Tibial artery (tissue), 4 donors: ENCODE measurements at regions not wholly inside any gene's neighbourhood (a gene's known extent, or its start where the extent isn't known, plus 50 kb on each side); places are given as distances from the start of the nearest gene placed in this dataset.

Experiments
- DNase-seq, 2 donors: peaks; one replicate each; pipeline ENCODE4 v3.0.0-alpha.2; 2019
- H3K27ac ChIP-seq, 2 donors: fragments of 200-600 bp; sonication (generic) in 1 of 2; 1 replicate in 1 of 2; 2 replicates in 1 of 2; pipeline ENCODE4 v1.5.1; 2018 to 2019; ENCODE audit warnings: mild to moderate bottlenecking in 1 of 2
- H3K27me3 ChIP-seq, 2 donors: fragments of 200-600 bp; sonication (generic) in 1 of 2; one replicate each; pipeline versions ENCODE4 v1.5.1 to v1.6.0; 2016 to 2019
- H3K36me3 ChIP-seq, 3 donors: fragments of 200-600 bp; sonication (generic) in 2 of 3; one replicate each; pipeline ENCODE4 v1.5.1; 2016 to 2019; ENCODE audit warnings: mild to moderate bottlenecking in 2 of 3
- H3K4me1 ChIP-seq, 4 donors: fragments of 200-600 bp; sonication (generic) in 2 of 4; 1 replicate in 3 of 4; 2 replicates in 1 of 4; pipeline ENCODE4 v1.5.1; 2016 to 2019
- H3K4me3 ChIP-seq, 2 donors: fragments of 200-600 bp; sonication (generic) in 1 of 2; 1 replicate in 1 of 2; 2 replicates in 1 of 2; pipeline ENCODE4 v1.5.1; 2018 to 2019; ENCODE audit warnings: mild to moderate bottlenecking in 2 of 2
- H3K9me3 ChIP-seq, 3 donors: fragments of 200-600 bp; sonication (generic) in 1 of 3; one replicate each; pipeline ENCODE4 v1.5.1; 2016 to 2019
- intact Hi-C: fragments of 100-400 bp; cut with DNase I; formaldehyde crosslinking; loops from one replicate; pipeline ENCODE4 v1.15.0; 2023; ENCODE audit warnings: low total_unique reads
- TF ChIP-seq, protein P1 (sequence below), 2 experiments: fragments of 200-600 bp in 1 of 2; fragments of 450-650 bp in 1 of 2; IDR thresholded peaks; one replicate each; pipeline ENCODE4 v1.5.1; 2017 to 2019; ENCODE audit warnings: antibody characterized with exemption in 2 of 2, mild to moderate bottlenecking in 1 of 2, moderate library complexity in 1 of 2

DNA sequence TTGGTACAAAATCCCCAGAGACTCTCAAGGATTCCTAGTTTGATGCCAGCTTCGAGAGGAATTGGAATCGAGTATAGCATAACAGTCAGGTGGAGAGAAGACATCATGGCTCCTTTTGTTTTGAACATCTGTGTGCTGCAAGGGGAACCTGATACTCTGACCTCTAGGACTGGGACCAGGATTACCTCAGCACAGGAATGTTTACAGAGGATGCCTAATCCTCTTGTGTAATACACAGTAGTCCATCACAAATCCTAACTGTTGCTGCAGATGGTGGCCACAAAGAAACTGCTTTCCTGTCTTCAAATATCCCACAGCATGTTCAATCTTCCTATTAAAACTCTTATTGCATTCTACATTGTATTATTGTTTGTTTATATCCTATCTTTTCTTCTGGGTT, 111.8 kb upstream of the PRMT6 start:
- Histone ChIP-seq H3K27ac (no peak overlapping the region), H3K9me3 (no peaks in the 10 kb centered on the region), H3K27me3 (no peaks in the 10 kb centered on the region), H3K36me3 (no peaks in the 10 kb centered on the region), H3K4me3 (no peak overlapping the region), H3K4me1 (no peaks in the 10 kb centered on the region)
- intact Hi-C loops = no loop called here
- no peak for DNase-seq
- TF ChIP-seq, protein P1, sequence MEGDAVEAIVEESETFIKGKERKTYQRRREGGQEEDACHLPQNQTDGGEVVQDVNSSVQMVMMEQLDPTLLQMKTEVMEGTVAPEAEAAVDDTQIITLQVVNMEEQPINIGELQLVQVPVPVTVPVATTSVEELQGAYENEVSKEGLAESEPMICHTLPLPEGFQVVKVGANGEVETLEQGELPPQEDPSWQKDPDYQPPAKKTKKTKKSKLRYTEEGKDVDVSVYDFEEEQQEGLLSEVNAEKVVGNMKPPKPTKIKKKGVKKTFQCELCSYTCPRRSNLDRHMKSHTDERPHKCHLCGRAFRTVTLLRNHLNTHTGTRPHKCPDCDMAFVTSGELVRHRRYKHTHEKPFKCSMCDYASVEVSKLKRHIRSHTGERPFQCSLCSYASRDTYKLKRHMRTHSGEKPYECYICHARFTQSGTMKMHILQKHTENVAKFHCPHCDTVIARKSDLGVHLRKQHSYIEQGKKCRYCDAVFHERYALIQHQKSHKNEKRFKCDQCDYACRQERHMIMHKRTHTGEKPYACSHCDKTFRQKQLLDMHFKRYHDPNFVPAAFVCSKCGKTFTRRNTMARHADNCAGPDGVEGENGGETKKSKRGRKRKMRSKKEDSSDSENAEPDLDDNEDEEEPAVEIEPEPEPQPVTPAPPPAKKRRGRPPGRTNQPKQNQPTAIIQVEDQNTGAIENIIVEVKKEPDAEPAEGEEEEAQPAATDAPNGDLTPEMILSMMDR (IDR thresholded peaks at IDR 0.05) = no peak

DNA sequence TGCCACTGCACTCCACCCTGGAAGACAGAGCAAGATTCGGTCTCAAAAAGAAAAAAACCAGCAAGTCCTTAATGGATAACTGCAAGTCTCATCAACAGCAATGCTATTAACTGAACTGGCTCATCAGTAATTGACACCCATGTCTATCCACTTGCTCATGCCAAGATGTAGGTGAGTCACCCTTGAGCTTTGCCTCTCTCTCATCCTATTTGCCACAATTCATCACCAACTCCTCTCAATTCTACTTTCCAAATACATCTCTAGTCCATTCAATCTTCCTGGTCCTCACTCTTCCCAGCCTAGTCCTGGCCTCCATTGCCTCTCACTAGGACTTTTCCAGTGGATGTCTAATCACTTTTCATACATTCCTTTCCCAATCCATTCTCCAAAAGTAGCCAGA, 103.7 kb upstream of the PRMT6 start:
- Histone ChIP-seq H3K27ac (no peak overlapping the region), H3K9me3 (no peaks in the 10 kb centered on the region), H3K4me3 (no peak overlapping the region), H3K4me1 (no peaks in the 10 kb centered on the region), H3K36me3 (no peaks in the 10 kb centered on the region), H3K27me3 (no peaks in the 10 kb centered on the region)
- intact Hi-C loops = no loop called here
- DNase-seq = no peak
- TF ChIP-seq, protein P1 (IDR thresholded peaks at IDR 0.05) = no peak

DNA sequence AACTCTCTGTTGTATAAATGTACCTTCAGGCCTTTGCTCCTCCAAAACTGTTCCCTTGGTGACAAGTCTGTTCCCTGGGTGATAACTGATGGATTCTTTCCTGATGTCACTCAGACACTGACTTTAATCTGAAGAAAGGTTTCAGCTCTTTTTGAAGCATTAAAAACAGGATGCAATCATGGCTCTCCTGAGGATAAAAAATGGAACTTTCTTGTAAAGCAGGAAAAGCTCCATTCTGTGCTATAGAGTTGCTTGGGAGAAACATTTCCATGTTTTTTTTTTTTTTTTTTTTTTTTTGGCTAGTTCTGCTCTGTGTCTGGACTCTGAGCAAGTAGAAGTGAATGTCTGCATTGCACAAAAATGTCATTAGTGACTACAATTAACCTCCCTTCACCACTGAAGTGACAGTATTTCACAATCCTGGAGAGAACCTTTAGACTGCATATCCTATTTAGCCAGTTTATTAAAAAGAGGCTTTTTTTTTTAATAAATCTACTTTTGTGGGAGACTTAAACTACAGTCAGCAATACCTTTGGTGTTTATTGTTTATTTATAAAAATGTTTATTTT, 101.7 kb upstream of the PRMT6 start:
- TF ChIP-seq, protein P1 (IDR thresholded peaks at IDR 0.05) = no peak

DNA sequence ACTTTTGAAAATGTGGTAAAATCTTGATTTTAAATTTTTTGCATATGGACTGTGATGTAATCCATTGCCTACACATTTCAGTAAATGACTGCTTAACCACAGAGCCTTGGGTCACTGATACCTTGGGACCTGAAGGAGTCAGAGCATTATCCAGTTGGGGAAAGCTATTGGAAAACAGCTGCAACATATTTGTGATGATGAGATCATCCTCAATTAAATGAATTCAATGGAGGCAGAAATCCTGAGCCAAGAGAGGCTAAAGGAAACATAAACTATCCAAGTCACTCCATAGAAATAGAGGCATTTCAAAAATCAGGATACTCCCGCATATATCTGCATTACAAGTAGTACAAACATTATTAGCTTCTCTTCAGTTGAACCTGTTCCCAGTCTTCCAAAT, 99.8 kb upstream of the PRMT6 start:
- DNase-seq = no peak
- no peak overlapping the region for H3K4me3 ChIP-seq
- no peaks in the 10 kb centered on the region for H3K9me3 ChIP-seq
- no peak overlapping the region for H3K27ac ChIP-seq
- TF ChIP-seq, protein P1 (IDR thresholded peaks at IDR 0.05) = no peak
- no peaks in the 10 kb centered on the region for H3K27me3 ChIP-seq
- H3K4me1 ChIP-seq = no peaks in the 10 kb centered on the region
- no peaks in the 10 kb centered on the region for H3K36me3 ChIP-seq
- intact Hi-C loops = no loop called here

More for the DNA sequence above, 101.7 kb upstream of the PRMT6 start:
- Histone ChIP-seq H3K9me3 (no peaks in the 10 kb centered on the region), H3K4me1 (no peaks in the 10 kb centered on the region), H3K4me3 (no peak overlapping the region), H3K27me3 (no peaks in the 10 kb centered on the region), H3K36me3 (no peaks in the 10 kb centered on the region), H3K27ac (no peak overlapping the region)
- DNase-seq = no peak
- intact Hi-C loops = no loop called here

DNA sequence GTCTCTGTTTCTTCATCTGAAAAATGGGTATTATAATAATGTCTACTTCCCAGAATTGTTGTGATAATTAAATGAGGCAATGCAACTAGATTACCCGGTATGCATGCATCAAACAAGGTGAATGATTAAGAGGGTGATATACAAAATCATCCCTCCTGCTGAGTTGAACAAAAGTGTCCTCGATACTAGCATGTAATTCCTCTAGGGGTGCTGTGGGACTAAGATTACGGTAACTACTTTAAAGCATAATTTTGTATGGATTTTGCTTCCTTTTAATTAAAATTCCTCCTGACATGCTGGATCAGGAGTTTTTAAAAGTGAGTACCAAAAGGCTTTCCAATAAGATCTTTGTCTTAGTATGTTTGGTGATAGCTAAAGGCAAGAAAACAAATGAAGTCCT, 98.7 kb upstream of the PRMT6 start:
- Histone ChIP-seq H3K27me3 (no peaks in the 10 kb centered on the region), H3K4me1 (no peaks in the 10 kb centered on the region), H3K9me3 (no peaks in the 10 kb centered on the region), H3K36me3 (no peaks in the 10 kb centered on the region), H3K27ac (no peak overlapping the region), H3K4me3 (no peak overlapping the region)
- TF ChIP-seq, protein P1 (IDR thresholded peaks at IDR 0.05) = no peak
- intact Hi-C loops = no loop called here
- DNase-seq = no peak

DNA sequence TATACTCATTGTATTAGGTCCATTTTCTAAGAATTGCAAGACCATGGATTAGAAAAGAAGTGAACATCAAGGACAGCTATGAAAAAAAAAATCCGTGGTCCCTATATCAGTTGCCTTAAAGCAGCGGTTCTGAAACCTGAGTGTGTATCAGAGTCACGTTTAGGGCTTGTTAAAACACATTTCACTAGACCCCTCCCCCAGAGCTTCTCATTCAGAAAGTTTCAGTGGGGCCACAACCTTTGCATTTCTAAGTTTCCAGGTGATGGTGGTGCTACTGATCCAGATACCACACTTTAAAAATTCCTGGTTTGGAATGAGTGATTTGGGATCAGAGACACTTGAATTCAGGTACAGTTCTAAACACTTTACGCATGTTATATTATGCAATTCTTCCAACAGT, 96.1 kb upstream of the PRMT6 start:
- no peaks in the 10 kb centered on the region for H3K9me3 ChIP-seq
- no peak overlapping the region for H3K27ac ChIP-seq
- no peak for DNase-seq
- intact Hi-C loops = no loop called here
- TF ChIP-seq, protein P1 (IDR thresholded peaks at IDR 0.05) = no peak
- no peaks in the 10 kb centered on the region for H3K27me3 ChIP-seq
- no peaks in the 10 kb centered on the region for H3K36me3 ChIP-seq
- no peak overlapping the region for H3K4me3 ChIP-seq
- H3K4me1 ChIP-seq = no peaks in the 10 kb centered on the region
